GM21526 (cell line): ENCODE measurements at regions not wholly inside any gene's neighbourhood (a gene's known extent, or its start where the extent isn't known, plus 50 kb on each side); places are given as distances from the start of the nearest gene placed in this dataset.
A peak's percentile ranks its signal among the peaks of the same experiment; 100 is the strongest.

Experiments
- ATAC-seq: cut with Tn5 transposase; IDR thresholded peaks from one replicate; pipeline ENCODE4 v1.9.1; 2021; ENCODE audit warnings: moderate library complexity; ENCODE audit not compliant: unreplicated experiment, low FRiP score

DNA sequence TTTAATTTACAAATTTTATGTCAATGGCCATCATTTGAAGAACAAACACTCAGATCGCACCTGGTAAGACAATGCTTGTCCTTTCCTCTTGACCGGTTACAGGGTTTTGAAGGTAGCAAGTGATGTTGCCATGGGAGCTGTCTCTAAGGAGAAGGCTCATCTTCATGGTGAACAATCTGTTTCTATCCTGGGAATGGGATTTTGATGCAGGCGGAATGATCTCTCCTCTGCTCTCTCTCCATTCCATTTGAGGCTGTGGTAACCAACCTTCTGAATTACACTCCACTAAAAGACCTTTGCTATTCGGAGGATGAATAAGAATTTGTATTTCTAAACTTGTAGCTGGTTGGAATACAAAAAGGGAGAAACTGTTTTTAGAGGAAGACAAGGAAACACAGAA lies 57.9 kb upstream of the SLC5A9 start:
- no peak for ATAC-seq

DNA sequence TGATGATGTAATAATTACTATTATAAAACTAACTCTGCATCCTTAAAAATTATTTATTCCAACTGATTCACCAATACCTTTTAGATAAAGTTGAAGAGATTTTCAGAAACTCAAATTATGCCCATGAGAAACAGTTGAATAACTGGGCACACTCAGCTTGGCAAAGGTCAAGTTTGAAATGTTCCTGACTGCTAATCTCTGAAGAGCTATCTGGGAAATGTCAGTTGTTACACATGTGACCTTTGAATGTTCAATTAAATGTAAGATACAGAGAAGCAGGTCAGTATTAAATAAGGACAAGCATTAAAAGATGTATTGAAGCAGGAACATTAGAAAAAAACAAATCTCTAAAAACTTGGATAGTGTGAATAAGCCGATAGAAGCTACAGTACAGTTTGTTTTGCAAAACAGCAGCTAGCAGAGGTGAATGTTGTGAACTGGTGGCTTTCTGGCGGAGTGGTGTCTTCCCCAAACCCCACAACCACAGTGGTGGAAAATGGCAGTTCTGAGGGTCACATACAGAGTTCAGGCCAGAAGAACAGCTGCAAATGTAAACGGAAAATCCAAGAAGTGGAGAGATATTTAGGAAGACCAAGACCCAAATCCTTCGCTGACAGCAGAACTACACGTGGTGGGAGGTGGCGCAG lies 61.9 kb upstream of the SLC5A9 start:
- no peak for ATAC-seq

DNA sequence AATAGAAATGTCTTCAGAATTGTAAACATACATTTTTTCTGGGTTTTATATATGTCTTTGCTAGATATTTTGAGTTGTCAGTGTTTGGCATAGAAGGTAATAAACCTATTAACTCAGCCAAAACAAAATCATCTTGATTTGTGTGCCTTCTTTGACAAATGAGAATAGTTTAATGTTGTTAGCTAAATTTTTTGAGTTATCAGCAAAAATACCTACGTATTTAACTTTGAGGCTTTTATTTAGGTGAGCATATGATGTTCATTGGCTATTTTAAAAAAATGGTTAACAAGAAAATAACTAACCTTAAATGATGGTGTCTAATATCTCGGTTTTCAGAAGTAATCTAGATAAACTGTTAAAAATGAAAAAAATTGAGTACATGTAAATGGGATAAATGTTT lies 83.2 kb upstream of the SLC5A9 start:
- no peak for ATAC-seq

DNA sequence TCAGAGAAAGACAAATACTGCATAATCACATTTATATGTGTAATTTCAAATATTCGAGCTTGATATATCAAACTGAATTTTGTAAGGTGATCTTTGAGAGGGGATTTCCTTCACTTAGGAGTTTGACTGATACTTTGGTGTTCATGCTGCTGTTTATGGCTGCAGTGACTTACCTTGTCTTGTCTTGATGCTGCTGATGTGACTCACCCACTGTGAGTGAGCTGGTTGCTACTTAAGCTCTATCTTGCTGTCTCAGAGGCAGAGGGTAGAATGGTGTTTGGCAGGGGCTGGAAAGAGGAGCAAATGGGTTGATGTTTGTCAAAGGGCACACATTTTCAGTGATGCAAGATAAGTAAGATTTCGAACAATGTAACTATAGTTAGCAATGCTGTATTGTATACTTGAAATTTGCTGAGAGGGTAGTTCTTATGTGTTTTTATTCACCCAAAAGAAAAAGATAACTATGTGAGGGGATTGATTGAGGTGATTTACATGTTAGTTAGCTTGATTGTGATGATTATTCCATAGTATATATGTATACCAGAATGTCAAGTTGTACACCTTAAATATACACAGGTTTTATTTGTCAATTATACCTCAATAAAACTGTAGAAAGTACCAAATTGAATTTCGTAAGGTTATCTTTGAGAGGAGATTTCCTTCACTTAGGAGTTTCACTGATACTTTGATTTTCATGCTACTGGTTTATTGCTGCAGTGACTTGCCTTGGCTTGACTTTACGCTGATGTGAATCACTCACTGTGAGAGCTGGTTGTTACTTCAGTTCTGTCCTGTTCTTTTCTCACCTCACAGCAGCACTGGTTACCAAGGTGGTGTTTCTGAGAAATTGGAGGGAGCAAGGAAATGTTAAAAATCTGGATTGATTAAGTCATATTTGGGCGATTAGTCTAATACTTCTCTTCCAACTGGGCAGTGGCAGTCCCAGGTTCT lies 94.5 kb upstream of the SLC5A9 start:
- ATAC-seq = no peak

DNA sequence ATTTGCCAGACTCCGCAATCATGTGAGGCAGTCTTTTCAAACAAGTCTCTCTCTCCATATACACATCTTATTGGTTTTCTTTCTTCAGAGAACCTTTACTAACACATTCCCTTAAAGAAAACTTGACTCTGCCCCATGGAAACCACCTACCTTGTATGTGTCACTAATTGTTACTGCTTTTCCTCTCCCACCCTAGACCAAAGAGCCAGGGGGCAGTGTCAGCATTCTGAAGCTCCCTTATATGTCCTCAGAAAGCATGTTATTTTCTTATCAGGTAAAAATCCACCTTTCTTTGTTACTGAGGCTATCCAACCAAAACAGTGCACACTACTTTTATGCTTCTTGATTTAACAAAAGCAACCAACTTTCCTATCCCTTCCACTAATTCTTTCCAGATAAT lies 98.9 kb upstream of the SLC5A9 start:
- ATAC-seq = no peak

DNA sequence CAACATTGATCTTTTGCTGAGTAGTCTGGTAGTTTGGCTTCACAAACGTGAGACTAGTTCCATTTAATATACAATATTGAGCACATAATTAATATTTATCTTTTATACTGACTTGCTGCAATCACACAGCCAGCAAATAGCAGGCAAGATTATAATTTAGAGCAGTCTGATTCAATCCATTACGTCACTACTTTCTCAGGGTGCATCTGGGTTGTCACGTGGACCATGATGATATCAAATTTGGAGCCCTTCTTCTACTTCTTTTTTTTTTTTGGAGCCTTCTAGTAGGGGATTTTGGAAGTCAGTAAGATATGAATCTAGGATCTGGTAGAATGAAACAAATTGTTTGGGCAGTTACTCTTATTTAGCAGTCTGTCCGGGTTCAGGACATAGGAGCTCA lies 100.6 kb upstream of the SLC5A9 start:
- ATAC-seq = no peak

DNA sequence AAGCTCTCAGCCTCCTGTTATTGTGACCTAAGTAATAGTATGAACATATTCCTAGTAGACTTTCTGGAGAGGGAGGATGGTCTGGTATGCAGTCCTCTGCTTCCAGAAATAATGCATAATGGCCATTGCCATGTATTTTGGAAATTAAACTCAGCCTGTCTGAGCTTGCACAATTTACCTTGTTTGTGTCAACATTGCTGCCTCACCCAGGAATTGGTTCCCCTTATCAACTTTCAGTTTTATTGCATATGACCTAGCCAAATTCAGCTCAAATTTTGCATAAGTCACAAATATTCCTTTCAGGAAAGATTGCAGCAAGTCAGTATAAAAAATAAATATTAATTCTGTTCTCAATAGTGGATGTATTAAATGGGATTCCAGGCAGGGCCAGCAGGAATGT lies 101.9 kb upstream of the SLC5A9 start:
- ATAC-seq = no peak

DNA sequence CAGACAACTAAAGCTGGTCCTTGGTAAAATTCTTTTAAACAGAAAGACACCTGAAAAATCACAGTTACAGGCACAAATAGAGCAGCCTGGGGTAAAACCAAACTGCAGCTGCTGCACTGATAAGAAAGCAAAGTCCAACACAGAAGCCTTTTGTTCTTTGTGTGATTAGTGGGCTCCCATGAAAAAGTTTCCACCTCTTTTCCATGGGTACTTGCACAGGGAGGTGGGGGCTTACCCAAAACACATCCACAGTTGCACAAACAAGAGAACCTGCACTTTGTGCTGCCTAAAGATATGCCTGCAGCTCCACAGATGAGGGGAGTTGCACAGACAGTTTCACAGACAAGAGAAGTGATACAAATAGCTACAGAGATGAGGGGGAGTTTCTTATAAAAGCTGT lies 106.7 kb upstream of the SLC5A9 start:
- ATAC-seq = no peak

DNA sequence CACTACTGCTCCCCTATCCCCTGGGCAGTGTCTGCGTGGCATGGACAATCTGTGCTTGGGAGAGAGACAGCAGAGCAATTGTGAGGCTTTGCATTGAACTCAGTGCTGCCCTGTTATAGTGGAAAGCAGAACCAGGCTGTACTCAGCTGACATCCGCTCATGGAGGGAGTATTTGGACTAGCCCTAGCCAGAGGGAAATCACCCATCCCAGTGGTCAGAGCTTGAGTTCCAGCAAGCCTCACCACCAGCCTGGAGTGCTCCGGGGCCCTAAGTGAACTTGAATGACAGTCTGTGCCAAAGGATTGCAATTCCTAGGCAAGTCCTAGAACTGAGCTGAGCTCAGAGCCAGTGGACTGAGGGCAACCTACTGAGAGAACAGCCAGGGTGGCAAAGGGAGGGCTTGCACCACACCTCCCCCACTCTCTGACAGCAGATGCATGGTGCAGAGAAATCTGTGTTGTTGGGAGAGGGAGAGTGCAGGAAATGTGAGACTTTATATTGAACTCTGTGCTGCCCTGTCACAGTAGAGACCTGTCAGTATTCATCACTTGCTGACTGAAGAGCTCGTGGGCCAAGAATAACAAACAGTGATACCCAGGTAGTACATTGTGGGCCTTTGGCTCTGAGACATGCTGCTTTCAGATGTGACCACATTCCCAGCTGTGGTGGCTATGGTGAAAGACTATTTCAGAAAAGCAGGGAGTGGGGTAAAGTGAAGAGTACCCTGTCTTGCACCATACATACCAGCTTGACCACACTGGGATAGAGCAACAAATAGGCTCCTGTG lies 107.7 kb upstream of the SLC5A9 start:
- no peak for ATAC-seq

DNA sequence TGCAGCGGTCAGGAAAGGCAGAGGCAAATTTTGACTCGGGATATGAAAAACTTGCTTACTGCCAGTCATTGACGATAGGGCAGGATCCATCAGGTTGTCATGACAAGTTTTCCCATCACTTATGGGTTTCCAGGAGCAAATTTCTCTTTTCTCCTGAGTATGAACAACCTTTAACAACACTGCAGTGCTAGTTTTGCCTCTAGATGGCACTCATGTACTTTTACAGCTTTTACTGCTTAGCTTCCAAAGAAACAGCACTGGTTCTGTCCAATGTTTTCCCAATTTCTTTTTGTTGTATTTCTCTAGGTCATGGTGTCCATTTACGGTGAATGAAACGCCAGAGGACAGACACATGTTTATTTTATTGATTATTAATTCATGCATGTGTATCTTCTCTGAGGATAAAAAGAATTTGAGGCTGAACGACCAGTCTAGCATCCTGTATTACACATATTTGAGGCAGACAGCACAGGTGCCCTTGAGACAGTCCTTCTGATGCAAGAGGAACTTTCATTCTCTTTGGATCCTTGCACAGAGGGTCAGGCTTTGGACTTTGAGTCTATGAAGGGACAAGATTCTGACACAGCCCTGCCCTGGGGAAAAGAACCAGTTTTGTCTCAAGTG lies 112.3 kb upstream of the TRABD2B start:
- no peak for ATAC-seq

DNA sequence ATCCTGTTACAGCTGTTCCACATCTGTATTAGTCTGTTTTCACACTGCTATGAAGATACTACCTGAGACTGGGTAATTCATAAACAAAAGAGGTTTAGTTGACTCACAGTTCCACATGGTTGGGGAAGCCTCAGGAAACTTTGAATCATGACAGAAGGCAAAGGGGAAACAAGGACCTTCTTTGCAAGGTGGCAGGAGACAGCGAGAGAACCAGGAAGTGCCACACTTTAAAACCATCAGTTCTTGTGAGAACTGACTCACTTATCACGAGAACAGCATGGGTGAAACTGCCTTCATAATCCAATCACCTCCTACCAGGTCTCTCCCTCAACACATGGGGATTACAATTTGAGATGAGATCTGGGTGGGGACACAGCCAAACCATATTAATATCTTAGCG lies 110.3 kb upstream of the TRABD2B start:
- ATAC-seq = no peak

DNA sequence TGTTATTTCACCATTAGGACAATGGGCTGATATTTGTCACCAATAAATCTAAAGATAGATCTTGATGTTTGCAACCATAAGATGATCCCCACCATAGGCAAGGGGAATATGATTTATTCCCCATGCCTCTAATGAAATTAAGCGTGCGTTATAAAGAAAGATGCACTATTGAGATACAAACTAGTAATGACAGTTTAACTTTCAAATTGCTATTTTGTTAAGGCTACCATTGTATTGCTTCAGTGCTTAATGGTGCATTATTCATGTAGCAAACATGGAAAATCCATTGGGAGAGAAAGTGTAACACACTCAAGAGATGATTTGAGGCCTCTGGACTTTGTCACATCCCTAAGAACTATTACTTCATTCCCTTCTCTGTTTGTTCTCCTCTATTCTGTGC lies 108.9 kb upstream of the TRABD2B start:
- no peak for ATAC-seq

DNA sequence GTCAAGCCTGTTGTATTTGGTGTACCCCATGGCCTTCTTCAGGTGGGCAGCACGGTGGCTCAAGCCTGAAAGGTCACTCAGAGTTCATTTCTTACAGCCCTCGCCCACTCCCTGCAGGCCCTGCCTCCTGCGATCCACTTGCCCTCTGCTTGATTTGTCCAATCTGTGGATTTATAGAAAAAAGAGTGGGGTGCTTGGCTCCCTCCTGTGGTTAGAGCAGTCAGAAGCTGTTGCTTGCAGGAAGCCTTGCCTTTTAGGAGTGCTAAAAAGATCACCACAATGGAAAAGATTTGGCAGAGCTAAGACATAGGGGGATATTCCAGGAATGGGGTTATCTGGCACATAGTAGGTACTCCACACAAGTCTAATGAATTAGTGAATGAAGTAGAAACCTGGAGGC lies 108.0 kb upstream of the TRABD2B start:
- ATAC-seq = no peak

DNA sequence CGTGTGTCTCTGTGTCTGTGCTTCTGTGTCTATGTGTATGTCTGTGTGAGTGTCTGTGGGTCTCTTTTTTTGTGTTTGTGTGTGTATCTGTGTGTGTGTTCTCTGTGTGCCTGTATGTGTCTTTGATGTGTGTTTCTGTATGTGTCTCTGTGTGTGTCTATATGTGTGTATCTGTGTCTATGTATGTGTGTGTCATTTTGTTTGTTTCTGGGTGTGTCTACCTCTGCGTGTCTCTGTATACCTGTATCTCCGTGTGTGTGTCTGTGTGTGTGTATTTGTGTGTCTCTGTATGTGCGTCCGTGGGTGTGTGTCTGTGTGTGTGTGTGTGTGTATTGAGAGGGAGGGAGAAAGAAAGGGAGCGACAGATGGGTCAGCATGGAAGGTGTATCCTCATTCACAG lies 106.3 kb upstream of the TRABD2B start:
- no peak for ATAC-seq

DNA sequence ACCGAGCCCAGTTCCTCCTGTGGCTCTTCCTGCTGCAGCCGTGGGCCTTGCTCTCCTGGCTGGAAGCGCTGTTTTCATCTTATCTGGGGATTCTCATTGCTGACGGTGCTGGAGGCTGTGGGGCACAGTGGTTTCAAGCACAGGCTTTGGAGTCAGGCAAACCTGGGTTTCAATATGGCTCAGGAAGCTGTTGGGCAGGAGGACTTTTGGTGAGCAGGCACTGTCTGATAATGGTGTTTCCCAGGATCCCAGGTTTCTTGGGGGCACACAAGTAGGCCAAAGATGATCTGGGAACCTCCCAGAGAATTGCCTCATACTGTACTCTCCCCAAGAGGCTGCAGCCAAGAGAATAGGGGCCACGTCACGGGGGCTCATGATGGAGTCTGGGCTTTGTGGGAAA lies 105.6 kb upstream of the TRABD2B start:
- ATAC-seq = no peak

DNA sequence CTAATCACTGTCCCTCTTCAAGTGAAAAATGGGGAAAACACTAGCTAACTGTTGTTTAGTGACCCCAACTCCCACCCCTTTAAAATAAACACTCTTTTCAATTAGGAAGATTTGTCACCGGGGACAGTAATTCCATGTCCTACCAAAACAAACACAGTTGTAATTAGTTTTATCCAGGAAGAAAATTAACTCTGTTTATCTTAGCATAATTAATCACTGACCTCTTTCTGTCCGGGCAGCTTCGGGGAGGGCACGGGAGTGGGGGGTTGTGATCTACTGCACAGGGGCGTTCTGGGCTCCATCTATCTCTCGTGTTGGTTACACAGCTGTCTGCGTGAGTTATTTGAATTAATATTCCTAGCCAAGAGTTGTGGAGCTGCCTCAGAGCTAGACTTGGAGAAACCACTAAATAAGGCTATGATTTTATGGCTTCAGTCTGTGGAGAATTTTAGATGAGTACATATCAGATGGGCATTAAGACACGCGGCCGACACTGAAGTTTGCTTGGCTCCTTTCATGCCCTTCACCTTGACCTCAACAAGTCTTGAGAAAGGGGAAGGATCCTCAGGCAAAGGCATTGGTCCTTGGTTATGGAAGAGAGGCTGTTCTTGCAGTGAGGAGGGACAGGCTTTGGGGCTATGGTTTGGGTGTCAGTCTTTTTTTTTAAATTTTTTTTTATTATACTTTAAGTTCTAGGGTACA lies 102.0 kb upstream of the TRABD2B start:
- ATAC-seq = no peak

DNA sequence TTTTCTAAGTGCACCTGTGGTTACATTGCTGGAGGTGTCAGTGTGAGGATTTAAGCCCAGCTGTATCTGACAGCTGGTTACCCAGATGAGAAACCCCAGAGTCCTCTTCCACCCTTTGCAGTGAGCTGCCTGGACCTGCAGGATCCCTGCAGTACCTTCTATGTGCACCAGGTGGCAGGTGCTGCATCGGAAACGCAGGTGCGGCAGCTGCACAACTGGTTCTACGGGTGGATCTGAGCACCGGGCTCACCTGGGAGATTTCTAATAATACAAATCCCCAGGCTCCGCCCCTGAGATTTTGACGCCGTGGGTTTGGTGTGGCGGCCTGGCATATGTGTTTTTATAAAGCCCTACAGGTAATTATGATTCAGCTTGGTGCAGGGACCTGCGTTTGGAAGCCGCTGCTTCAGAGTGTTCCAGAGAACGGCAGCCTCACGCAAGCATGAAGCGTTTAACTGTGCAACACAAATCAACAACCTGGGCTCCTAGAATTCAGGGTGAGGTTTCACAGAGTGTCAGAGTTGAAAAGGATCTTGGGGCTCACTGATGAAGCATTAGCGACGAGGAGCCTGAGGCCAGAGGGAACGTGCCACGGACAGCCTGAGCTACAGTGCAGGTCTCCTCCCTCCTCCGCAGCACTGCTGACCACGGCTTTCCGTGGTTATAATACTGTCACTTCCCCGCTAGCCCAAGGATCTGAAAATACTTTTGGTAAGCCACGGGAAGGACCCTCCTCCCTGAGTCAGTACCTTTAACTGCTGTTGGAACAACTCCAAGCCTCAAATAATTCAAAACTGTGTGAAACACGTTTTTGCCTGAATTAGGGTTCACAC lies 96.7 kb upstream of the TRABD2B start:
- ATAC-seq = peak; percentile 99

DNA sequence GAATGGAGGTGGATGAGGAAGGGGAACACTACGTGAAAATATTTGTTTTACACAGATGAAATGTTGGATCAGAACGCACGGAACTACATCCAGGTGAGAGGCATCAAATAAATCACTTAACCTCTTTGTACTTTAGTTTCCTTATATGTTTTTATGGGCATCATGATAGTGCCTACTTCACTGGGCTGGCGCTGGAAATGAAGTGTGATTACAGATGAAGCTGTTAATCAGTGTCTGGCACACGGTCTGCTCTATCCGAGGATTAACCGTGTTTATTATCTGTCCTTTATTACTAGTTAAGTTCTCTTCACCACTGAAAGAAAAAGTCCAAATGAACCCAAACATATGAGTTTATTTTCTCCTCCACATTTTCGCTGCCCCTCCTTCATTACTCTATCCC lies 96.0 kb upstream of the TRABD2B start:
- ATAC-seq = no peak

DNA sequence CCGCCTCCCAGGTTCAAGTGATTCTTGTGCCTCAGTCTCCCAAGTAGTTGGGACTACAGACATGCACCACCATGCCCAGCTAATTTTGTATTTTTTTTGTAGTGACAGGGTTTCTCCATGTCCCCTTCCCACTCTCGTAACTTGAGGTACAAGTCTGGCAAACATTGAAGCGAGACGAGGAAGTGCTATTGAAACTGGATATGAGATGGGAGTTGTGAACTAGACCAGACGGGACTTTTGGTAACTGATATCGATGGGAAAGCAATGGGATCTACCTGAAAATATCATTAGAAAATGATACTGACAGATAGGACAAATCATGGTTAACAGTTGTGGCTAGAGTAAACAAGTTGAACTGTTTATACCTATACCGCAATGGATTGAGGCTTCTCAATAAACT lies 95.2 kb upstream of the TRABD2B start:
- no peak for ATAC-seq
